ENCODE measurements at regions not wholly inside any gene's neighbourhood (a gene's known extent, or its start where the extent isn't known, plus 50 kb on each side); places are given as distances from the start of the nearest gene placed in this dataset.
A peak's percentile ranks its signal among the peaks of the same experiment; 100 is the strongest.

GRCh38 chr7:13282377-13282980, 595.0 kb downstream of the ARL4A start:
- Histone ChIP-seq H3K4me3 (replicated peaks; ENCODE audit: insufficient read depth, low read length) (no peak overlapping the region), H3K27me3 (ENCODE audit: insufficient read depth, poor library complexity, severe bottlenecking) (no peaks in the 10 kb centered on the region), H3K27ac (replicated peaks) (no peak overlapping the region)
- DNase-seq (ENCODE audit: low read depth in 1 of 2, low spot score in 1 of 2), result no peak
- TF ChIP-seq SPI1 (IDR thresholded peaks at IDR 0.05; ENCODE audit: borderline replicate concordance, low read depth) (peak; percentile 8; the same call in 1 of the 2 replicates), POLR2AphosphoS5 (IDR thresholded peaks at IDR 0.05; ENCODE audit: low read depth) (no peak)

GRCh38 chr7:13286916-13287315, 599.5 kb downstream of the ARL4A start:
- no peak for DNase-seq (ENCODE audit: low read depth in 1 of 2, low spot score in 1 of 2)
- H3K27ac ChIP-seq (replicated peaks), result no peak overlapping the region
- no peak overlapping the region for H3K4me3 ChIP-seq (replicated peaks; ENCODE audit: insufficient read depth, low read length)
- no peaks in the 10 kb centered on the region for H3K27me3 ChIP-seq (ENCODE audit: insufficient read depth, poor library complexity, severe bottlenecking)
- TF ChIP-seq GABPA (IDR thresholded peaks at IDR 0.05; ENCODE audit: low read depth) (no peak), REST (IDR thresholded peaks at IDR 0.05; ENCODE audit: insufficient replicate concordance, low read depth) (no peak), CTCF (IDR thresholded peaks at IDR 0.05; ENCODE audit: insufficient read depth, low read length) (no peak), SPI1 (IDR thresholded peaks at IDR 0.05; ENCODE audit: borderline replicate concordance, low read depth) (no peak), POLR2AphosphoS5 (IDR thresholded peaks at IDR 0.05; ENCODE audit: low read depth) (no peak)

GRCh38 chr7:13288516-13288915, 601.1 kb downstream of the ARL4A start:
- Histone ChIP-seq H3K27ac (replicated peaks) (no peak overlapping the region), H3K4me3 (replicated peaks; ENCODE audit: insufficient read depth, low read length) (no peak overlapping the region), H3K27me3 (ENCODE audit: insufficient read depth, poor library complexity, severe bottlenecking) (no peaks in the 10 kb centered on the region)
- DNase-seq (ENCODE audit: low read depth in 1 of 2, low spot score in 1 of 2), result no peak
- TF ChIP-seq SPI1 (IDR thresholded peaks at IDR 0.05; ENCODE audit: borderline replicate concordance, low read depth), result no peak
- no peak for TF ChIP-seq CTCF (IDR thresholded peaks at IDR 0.05; ENCODE audit: insufficient read depth, low read length)
- TF ChIP-seq REST (IDR thresholded peaks at IDR 0.05; ENCODE audit: insufficient replicate concordance, low read depth), result no peak
- TF ChIP-seq POLR2AphosphoS5 (IDR thresholded peaks at IDR 0.05; ENCODE audit: low read depth), result no peak
- TF ChIP-seq GABPA (IDR thresholded peaks at IDR 0.05; ENCODE audit: low read depth), result no peak

- no peaks in the 10 kb centered on the region for H3K27me3 ChIP-seq (ENCODE audit: insufficient read depth, poor library complexity, severe bottlenecking)
- TF ChIP-seq POLR2AphosphoS5 (IDR thresholded peaks at IDR 0.05; ENCODE audit: low read depth) (no peak), GABPA (IDR thresholded peaks at IDR 0.05; ENCODE audit: low read depth) (no peak), REST (IDR thresholded peaks at IDR 0.05; ENCODE audit: insufficient replicate concordance, low read depth) (no peak), SPI1 (IDR thresholded peaks at IDR 0.05; ENCODE audit: borderline replicate concordance, low read depth) (no peak), CTCF (IDR thresholded peaks at IDR 0.05; ENCODE audit: insufficient read depth, low read length) (no peak)
- no peak overlapping the region for H3K4me3 ChIP-seq (replicated peaks; ENCODE audit: insufficient read depth, low read length)
- no peak for DNase-seq (ENCODE audit: low read depth in 1 of 2, low spot score in 1 of 2)
- H3K27ac ChIP-seq (replicated peaks), result no peak overlapping the region
These were observed 603.5 kb downstream of the ARL4A start for GRCh38 chr7:13290975-13291374.
